ENCODE measurements at regions not wholly inside any gene's neighbourhood (a gene's known extent, or its start where the extent isn't known, plus 50 kb on each side); places are given as distances from the start of the nearest gene placed in this dataset.

- TF ChIP-seq POLR2AphosphoS5 (IDR thresholded peaks at IDR 0.05; ENCODE audit: borderline replicate concordance, low read depth, low read length) (no peak), EZH2 (IDR thresholded peaks at IDR 0.05) (no peak), FOXP2 (optimal IDR thresholded peaks at IDR 0.05; ENCODE audit: control extremely low read depth, extremely low read length, insufficient read depth) (no peak)
Observed at GRCh38 chr7:47066976-47067614, 514.8 kb downstream of the TNS3 start.

All from SK-N-MC (cell line).